ENCODE measurements at regions not wholly inside any gene's neighbourhood (a gene's known extent, or its start where the extent isn't known, plus 50 kb on each side); places are given as distances from the start of the nearest gene placed in this dataset.

DNA sequence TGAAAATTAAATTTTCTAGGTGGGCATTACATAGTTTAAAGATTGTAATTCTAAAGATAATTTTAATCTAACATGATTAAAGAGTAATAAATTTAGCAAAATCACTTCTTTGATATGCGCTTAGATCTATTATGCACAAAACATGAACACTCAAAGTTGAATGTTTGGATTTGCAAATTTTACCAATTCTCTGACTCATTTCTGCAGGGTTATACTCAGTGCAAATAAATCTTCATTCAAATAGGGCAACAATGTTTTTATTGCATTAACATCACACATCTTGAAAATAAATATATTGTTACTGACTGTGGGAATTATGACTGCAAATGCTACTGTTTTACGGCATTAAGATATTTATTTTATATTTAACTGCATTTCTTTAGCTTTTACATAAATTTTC is 110.7 kb downstream of the OGFRL1 start:
- DNase-seq = no peak

DNA sequence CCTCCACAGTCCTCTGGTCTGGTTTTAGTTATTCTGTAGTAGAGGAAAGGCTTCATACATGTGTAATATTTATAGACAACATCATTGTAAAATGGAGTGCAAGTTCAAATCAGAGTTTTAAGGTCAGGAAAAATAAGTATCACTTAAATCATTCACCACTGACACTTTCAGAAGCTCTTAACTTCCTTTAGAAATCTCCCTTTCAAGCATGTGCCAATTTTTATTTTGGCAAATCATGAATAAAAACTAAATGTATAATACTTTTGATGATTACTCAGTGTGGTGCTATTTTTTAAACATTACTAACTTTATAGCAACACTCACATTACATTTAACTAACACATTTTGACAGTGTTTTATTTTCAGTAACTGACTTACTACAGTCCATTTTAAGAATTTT is 112.2 kb downstream of the OGFRL1 start:
- no peak for DNase-seq

DNA sequence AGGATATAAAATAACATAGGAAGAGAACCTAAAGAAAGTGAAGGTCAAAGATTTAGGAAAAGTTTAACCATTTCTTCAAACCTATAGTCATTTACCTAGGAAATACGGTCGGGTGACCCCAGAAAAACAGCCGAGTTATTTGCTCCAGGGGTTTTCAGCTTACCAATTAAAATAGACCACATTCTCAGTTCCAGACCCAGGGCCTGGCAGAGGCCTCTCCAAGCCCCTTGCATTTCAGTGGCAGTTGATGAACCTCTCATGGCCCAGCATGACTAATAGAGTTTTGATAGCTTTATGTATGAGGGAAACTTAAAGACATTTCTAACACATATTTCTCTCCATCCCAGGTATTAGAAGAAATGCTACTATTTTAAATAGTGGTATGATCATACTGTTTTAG is 113.5 kb downstream of the OGFRL1 start:
- no peak for DNase-seq

DNA sequence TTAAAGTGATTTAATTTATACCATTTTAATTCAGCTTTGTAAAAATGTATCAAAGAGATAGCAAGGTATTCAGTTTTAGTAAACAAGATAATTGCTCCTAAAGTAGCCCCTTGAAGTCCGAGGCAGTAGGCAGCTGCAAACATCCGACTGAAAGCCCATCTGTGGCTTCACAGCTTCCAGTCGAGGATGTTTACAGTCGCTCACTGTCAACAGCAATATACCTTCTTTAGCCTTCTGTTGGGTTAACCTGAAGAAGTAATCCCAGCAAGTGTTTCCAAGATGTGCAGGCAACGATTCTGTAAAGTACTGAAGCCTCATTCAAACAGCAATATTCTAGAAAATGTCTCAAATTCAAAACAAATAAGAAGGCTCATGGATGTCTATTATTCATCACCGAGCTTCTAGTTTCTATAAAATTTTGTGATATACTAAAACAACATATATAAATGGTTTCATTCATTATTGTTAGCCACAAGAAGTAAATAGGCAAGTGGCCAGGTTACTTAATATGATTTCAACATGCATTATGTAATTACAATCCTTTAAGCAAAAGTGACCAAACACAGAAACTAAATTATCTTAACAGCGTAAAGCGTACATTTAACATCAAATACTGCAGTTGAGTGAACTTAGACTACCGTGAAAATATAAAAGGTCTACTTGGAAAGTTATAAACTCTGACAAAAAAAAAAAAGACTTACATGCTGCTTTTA is 115.0 kb downstream of the OGFRL1 start:
- DNase-seq = no peak

DNA sequence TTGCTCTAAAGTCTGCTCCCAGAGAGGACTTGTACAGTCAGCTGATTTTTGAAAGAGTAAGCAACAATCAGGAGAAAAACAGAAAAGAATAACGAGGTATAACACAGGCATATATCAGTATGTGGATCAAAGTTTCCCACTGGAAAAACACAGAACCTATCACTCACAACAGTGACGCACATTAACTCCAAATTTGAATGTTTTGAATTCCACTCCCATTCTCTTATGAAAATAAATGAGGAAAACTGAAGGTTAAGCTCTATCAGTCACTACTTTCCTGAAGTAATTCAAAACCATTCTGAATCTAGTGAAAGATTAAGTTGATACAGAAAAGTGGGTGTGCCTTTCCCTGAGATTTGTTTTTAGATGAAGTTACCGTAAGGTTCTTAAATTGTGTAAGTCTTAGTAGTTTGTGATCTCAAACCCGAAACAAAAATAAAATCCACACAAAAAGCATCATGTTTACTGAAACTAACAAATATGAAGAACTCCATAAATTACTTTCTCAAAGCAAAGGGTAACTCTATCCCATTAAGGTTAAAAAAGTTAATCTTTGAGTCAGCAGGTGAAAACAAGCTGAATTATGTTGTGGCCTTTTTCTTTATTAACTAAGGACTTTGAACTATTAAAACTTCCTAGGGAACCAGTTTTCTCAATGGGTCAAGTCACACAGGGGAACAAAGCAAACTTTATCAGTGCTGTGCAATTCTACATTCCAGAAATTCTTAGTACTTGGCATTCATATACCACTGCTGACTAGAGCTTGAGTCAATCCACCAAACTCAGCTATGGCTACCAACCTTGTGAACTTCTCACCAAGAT is 115.7 kb downstream of the OGFRL1 start:
- DNase-seq = no peak

DNA sequence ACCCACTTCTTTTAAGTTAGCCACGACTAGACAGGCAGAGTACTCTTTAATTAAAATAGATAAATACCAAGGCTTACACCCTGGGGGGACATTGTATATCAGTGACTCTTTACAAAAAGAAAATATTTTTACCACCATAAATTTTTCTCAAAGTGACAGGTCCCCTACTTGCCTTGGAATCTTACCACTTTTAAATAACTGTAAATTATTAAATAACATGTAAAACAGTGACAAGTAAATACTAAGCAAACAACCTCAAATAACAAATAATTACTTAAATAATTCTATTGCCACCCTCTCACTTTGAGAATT is 116.3 kb downstream of the OGFRL1 start:
- DNase-seq = no peak

DNA sequence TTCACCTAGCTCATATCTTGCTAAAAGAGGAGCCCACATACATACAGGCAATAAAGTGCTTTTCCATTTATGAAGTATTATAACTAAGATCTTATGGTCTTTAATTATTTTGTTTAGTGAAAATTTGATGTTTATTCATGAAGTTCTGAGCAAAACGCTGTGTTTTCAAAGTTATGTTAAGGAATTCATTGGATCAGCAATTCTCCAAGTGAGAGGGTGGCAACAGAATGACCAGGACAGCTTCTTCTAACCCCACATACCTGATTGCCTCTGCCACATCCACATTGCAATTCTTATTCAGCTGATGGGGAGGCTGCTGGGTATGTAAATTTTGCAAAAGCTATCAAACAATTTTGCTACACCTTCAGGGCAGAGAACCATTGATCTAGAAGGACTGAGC is 116.8 kb downstream of the OGFRL1 start:
- DNase-seq = no peak

DNA sequence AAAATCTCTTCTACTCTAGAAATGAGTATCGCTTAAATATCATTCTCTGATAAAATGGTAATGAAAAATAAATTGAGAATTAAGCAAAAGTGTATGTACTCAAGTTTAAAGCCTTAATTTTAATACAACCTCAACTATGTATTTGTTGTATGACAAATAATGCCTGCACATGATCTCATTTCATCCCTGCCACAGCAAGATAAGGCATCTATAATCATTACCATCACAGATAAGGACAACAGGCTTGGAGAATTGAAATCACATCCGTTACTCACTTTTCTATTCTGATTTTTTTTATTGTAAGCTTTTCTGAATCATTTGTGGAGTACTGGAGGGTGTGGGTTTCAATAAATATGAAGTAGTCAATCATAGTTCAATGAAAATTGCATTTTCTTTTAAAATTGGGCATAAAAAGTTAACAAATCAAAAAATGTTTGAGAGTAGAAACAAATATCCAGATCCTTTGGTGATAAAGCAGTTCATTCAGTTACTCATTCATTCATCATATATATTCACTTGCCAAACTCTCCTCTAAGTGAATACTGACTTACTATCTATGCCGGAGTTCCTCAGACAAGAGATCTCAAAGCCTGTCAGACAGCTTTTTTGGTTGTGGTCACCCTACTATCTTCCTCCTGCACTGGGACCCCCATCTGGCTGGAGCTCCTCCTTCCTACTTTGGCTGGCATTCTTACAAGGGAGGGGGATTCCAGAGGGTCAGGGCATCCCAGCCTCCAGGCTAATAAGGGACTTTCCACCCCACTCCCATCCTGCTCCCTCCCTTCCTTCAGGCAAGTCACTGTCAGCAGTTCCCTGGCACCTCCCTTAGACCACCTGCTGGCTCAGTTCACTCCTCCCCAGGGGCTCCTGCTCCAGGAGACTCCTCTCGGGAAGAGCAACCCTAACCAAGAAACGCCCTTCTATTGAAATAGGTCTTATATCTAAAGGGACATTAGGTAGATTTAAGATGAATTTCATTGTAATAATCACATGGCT is 118.6 kb downstream of the OGFRL1 start:
- DNase-seq = no peak

DNA sequence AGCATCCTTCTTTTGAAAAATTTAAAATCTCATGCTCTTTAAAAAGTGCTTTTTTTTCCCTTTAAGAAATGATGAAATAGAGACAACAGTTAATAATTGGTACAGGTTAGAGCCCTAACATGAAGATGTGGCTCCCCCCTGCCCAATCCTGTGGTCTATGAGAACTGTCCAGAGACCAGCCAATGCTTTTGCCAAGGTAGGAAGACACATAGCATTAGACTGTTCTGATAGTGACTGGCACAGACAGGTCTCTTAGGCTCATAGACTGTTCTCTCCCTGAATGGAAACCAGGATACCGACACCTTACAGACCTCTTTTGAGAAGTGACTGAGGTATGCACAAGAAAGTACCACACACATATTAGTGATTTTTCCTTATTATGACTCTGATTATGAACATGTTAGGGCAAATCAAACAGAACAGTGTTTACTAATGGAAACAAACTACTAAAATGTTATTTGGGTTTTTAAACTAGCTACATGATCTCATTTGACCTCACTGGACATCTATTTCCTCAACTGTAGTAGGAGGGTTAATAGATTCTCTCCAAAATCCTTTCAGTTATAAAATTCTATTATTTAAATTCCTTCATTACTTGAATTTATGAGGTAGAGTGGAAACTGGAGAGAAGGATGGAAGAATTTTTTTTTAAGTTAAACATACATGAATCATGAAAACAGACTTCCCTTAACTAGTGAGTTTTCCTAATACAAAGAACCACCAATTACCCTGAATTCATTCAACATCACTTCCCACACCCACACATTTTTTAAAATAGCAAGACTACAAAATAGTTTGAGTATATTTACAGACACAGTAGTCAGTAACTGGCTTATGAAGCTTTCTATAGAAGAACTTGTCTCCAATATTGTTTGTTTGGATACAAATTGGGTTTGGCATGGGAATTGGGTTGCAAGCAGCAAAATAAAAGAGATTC is 120.4 kb downstream of the OGFRL1 start:
- no peak for DNase-seq

DNA sequence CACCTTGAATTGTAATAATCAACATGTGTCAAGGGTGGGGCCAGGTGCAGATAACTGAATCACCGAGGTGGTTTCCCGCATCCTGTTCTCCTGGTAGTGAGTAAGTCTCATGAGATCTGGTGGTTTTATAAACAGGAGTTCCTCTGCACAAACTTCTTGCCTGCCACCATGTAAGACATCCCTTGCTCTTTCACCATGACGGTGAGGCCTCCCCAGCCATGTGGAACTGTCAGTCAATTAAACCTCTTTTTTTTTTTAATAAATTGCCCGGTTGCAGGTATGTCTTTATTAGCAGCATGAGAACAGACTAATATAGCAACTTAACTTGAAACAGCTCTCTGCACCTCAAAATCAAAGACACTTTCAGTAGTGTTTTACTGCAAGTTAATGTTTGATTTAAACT is 121.6 kb downstream of the OGFRL1 start:
- no peak for DNase-seq

DNA sequence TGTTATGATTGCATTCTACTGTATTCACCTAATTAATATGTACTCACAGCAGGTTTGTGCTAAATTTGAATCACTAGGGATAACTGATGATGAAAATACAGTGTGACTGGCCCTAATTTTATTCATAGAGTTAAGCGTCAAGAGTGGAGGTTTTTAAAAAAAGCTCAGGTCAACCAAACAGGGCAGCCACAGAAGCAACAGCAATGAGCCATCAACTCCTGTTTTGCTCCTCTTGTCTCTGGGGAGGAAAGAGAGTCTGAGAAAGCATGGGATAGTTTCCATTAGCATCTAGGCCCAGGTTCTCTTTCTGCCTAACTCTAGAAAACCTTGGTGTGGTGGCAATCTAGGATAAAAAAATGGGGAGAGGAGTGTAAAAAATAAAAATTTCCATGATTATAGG is 122.1 kb downstream of the OGFRL1 start:
- DNase-seq = no peak

DNA sequence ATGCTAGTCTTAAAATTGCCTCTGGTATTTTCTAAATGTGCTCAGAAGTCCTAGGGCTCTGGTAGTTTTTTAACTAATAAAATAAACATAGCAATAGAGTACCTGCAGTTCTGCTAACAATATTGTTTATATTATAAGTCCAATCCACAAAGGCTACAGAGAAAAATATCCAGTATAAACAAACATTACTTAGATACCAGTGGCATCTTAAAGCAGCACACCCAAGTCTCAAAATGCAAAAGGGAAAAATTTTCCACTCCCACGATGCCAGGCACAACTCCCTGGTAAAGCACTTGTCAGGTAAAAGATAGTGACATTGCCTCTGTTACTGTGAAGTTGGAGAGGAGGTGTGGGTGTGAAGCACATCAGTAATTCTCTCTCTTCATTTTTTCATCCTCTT is 123.3 kb downstream of the OGFRL1 start:
- no peak for DNase-seq

DNA sequence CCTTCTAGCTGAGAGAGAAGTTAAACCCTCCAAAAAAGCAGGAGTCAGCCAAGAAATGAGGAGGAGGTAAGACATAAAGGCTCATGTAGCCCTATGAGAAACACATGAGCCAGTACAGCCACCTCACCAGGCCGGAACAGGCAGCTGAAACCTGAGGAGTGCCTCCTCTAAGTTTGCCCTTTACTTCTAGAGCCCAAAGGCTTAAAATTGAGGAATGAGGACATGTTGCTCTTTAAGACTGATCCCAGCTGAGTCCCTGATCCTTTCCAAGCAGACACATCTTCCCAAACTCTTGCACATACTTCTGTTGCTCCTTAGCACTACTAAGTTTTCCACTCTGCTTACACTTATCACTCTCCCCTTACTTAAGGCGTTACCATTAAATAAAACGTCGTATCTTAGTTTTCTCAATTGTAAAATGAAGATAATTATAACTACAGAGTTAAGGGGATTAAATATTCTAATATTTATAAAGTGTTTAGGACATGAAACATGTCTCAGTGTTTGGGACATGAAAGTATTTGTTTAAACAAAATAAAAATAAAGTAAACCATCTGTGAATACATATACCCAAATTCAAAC is 124.0 kb downstream of the OGFRL1 start:
- DNase-seq = no peak

DNA sequence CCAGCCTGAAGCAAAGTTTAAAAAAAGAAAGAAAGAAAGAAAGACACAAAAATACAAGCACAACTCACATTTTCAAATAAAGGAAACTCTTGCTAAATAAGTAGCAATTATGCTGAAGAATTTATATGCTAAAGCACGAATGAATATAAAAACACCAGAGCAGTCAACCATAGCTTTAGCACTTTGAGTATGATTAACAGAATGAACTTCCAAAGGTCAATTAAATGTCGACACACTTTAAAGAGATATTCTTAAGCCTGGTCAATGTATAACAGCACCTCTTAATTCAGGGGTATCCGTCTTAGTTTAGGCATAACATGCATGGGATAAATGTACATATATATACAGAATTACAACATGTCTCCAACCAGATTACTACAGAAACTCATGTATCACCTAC is 125.9 kb downstream of the OGFRL1 start:
- no peak for DNase-seq

DNA sequence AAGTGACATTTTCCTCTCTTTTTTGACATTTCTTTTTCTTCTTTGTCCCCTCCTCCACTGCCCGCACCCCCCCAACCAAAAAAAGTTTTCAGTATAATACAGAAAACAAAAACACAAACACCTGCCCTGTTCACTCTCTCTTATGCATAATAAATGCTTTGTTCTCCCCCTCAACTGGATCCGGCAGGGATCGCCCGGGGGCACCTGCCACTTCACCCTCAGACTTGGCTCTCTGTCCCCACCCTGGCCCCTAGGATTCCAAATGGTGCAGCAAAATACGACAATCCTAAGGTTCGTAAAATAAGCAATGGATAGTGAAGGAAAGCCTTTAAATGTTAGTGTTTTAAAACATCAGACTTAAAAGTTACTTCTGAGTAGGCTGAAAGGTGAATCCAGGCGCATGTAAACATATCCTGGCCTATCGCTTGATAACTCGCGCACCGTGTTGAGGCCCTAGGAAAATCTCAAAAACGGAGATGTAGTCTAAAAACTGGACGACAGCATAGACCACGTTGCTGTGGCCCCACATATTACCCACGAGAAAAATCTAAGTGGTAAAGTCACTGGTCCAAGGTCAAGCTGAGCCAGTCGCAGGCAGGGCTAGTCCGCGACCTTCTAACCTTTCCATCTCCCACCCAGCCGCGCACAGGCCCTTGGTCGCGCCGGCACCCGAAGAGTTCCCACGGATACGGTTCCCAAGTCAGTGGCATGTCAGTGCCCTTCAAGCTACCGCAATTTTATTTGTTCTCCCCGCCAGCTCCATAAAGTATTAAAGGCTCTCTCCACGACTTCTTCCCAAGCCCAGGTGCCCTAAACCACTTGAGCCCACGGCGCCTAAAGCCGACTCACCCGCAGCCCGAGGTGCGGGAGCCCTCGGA is 130.8 kb downstream of the OGFRL1 start:
- DNase-seq = no peak

DNA sequence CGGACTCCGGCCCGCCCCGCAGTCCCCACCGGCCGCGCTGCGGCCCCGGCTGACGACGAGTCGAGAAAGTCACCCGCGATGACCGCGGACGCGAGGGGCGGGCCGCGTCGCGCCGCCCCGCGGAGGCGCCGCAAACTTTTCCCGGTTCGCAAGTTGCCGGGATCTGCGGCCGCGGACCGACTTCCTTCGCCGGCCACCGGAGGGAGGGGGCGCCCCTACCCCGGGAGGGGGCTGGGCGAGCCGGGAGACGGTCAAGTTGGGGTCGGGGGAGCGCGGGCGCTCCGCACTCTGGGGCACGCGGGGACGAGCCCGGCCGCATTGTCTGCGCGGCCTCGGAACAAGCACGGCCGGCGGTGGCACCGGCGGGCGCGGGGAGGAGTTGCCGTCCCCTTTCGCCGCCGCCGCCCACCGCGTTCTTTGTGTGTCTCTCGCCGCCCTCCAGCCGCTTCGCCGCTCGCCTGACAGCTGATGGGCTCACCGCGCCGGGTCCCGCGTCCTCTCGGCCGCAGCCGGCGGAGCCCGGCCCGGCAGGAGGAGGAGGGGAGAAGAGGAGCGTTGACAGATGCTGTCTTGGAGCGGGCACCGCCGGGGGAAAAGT is 131.6 kb downstream of the OGFRL1 start:
- no peak for DNase-seq

DNA sequence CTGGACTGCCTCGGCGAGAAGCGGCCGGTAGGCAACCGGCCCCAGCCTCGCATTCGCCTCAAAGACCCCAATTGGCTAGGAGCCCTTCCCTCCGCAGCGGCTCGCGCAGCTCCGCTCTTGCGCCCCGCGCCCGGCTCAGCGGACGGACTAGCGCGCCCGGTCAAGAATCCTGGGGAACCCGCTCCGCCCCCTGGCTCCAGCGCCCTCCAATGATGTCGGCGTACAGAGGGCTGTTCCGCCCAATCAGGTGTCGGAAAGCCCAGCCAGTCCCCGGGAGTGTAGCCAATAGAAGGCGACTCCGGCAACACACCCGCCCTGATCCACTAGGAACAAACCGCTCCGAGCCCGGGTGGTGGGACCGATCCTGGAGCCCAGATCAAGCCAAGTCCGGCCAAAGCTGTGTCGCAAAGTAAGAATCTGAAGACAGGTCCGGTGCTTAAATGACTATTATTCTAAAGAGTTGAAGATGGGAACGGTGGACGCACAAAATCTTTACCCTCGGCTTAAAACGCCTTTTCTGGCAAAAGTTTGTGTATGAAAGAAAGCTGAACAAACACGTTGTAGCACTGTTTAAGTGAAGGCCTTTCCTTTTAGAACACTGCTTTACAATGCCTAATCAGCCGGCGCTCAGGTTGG is 132.2 kb downstream of the OGFRL1 start:
- DNase-seq = no peak

DNA sequence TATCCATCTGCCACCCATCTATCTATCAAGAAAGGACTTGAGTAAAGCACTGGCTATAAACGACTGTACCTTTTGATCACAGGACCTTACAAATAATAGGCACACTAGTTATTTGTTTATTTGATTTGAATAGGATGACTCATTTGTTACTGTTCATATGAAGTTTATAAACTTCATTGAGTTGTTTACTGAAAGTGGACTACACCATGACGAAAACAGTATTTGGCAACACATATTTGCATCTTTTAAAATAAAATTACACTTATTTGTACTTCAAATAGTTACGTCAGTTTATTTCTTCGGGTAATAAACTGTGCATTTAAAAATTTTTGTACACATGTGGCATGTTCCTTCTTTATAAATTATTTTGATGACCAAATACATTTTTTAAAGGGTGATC is 133.0 kb downstream of the OGFRL1 start:
- no peak for DNase-seq

DNA sequence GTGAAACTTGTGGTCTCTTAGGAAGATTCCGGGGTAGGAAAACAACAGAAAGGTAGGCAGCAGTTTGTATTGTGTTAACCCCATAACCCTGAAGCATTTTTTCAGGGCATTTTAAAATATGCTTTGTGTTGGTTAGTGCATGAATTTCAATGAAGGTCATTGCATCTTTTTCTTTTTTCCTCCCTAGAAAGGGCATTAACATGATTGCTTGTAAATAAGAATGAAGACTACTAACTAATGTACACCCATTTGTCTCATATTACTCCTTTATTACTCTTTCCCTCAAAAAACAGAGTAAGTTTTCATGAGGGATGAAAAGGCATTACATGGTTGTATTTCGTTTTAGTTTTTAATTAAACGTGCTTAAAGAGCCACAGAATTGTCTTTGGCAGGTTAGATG is 141.4 kb downstream of the OGFRL1 start:
- no peak for DNase-seq

DNA sequence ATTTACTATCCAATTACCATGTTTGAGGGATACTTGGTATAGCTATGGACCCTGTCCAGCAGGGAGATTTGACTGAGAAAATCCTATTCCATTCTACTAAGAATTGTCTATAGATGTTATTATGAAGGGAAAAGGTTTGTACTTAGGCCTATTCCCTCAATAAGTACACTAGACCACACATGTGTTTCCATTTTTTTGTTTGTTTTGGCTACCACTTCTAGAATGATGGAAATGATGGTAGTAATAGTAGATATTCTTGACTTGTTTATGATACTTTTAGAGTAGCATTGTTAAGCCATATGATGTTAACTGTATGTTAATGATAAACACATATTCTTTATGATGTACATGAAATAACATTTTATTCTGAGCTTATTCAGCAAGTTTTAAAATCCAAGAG is 144.8 kb downstream of the OGFRL1 start:
- no peak for DNase-seq
